Smooth muscle cell (in vitro differentiated cells): ENCODE measurements at regions not wholly inside any gene's neighbourhood (a gene's known extent, or its start where the extent isn't known, plus 50 kb on each side); places are given as distances from the start of the nearest gene placed in this dataset.

Experiments used
- DNase-seq: peaks from one replicate; lab custom pipeline; 2025; ENCODE audit not compliant: unreplicated experiment; lab: John Stamatoyannopoulos, UW
- H2AFZ ChIP-seq: fragments of 200-600 bp; sonication (generic); 2 replicates; pipeline ENCODE4 v1.6.0; 2016; ENCODE audit warnings: antibody characterized with exemption, low read depth, mild to moderate bottlenecking
- H3F3A ChIP-seq: fragments of 200-600 bp; sonication (generic); 2 replicates; pipeline ENCODE4 v1.6.0; 2017; ENCODE audit warnings: antibody characterized with exemption, low read depth
- H3K27ac ChIP-seq: fragments of 200-600 bp; sonication (generic); 2 replicates; pipeline ENCODE4 v1.5.1; 2016; ENCODE audit warnings: low read depth, mild to moderate bottlenecking
- H3K27me3 ChIP-seq: fragments of 200-600 bp; sonication (generic); 2 replicates; pipeline ENCODE4 v1.6.1; 2016; ENCODE audit warnings: low read depth, mild to moderate bottlenecking
- H3K36me3 ChIP-seq: fragments of 200-600 bp; sonication (generic); 2 replicates; pipeline ENCODE4 v1.5.1; 2016; ENCODE audit warnings: low read depth
- H3K4me1 ChIP-seq: fragments of 200-600 bp; sonication (generic); 2 replicates; pipeline ENCODE4 v1.5.1; 2016; ENCODE audit warnings: low read depth
- H3K4me2 ChIP-seq: fragments of 200-600 bp; sonication (generic); 2 replicates; pipeline ENCODE4 v1.6.0; 2016; ENCODE audit warnings: mild to moderate bottlenecking
- H3K4me3 ChIP-seq: fragments of 200-600 bp; sonication (generic); 2 replicates; pipeline ENCODE4 v1.5.1; 2016; ENCODE audit warnings: mild to moderate bottlenecking
- H3K79me2 ChIP-seq: fragments of 200-600 bp; sonication (generic); 2 replicates; pipeline ENCODE4 v1.6.0; 2016; ENCODE audit warnings: low read depth, mild to moderate bottlenecking
- H3K9ac ChIP-seq: fragments of 200-600 bp; sonication (generic); 2 replicates; pipeline ENCODE4 v1.6.0; 2016; ENCODE audit warnings: low read depth
- H3K9me3 ChIP-seq: fragments of 200-600 bp; sonication (generic); replicated peaks from 2 replicates; pipeline ENCODE4 v1.5.1; 2016; ENCODE audit warnings: low read depth
- H4K20me1 ChIP-seq: fragments of 200-600 bp; sonication (generic); 2 replicates; pipeline ENCODE4 v1.6.0; 2016; ENCODE audit warnings: low read depth
- CTCF ChIP-seq: fragments of 200-600 bp; sonication (generic); IDR thresholded peaks from 2 replicates; pipeline ENCODE4 v1.5.1; 2017; ENCODE audit warnings: borderline replicate concordance, mild to moderate bottlenecking, antibody characterized with exemption; ENCODE audit not compliant: insufficient read depth, poor library complexity, severe bottlenecking
- WGBS: methylation state at CpG from one replicate; pipeline ENCODE4 v1.1.7; 2016; ENCODE audit warnings: low lambda C conversion rate; 5-methylcytosine and 5-hydroxymethylcytosine counted together

- Histone ChIP-seq H3K27me3 (no peaks in the 10 kb centered on the region), H4K20me1 (no peaks in the 10 kb centered on the region), H3K4me3 (no peak overlapping the region), H3K79me2 (no peaks in the 10 kb centered on the region), H3K4me1 (no peaks in the 10 kb centered on the region), H2AFZ (no peak overlapping the region), H3K27ac (no peak overlapping the region), H3K4me2 (no peak overlapping the region), H3K36me3 (no peaks in the 10 kb centered on the region), H3K9me3 (no peaks in the 10 kb centered on the region), H3K9ac (no peak overlapping the region), H3F3A (no peaks in the 10 kb centered on the region)
- TF ChIP-seq CTCF, result no peak
- no peak for DNase-seq
- whole genome bisulfite sequencing, result 88% methylated on average over 1 of the region's 1 CpG
Measured at GRCh38 chr12:81988362-81988761, 229.2 kb upstream of the PPFIA2 start.

- H3K4me2 ChIP-seq, result no peak overlapping the region
- no peaks in the 10 kb centered on the region for H3K36me3 ChIP-seq
- H3K4me3 ChIP-seq, result no peak overlapping the region
- H4K20me1 ChIP-seq, result no peaks in the 10 kb centered on the region
- no peak for DNase-seq
- WGBS, result 80% methylated on average over 2 of the region's 2 CpGs
- H3K9ac ChIP-seq, result no peak overlapping the region
- H3K9me3 ChIP-seq, result no peaks in the 10 kb centered on the region
- H3K79me2 ChIP-seq, result no peaks in the 10 kb centered on the region
- TF ChIP-seq CTCF, result no peak
- no peak overlapping the region for H2AFZ ChIP-seq
- H3K27me3 ChIP-seq, result no peaks in the 10 kb centered on the region
- no peaks in the 10 kb centered on the region for H3F3A ChIP-seq
- no peaks in the 10 kb centered on the region for H3K4me1 ChIP-seq
- H3K27ac ChIP-seq, result no peak overlapping the region
Measured at GRCh38 chr12:81987371-81987770, 228.2 kb upstream of the PPFIA2 start.

- Histone ChIP-seq H2AFZ (no peak overlapping the region), H3K79me2 (no peaks in the 10 kb centered on the region), H4K20me1 (no peaks in the 10 kb centered on the region), H3K4me1 (no peaks in the 10 kb centered on the region), H3K36me3 (no peaks in the 10 kb centered on the region), H3K9me3 (no peaks in the 10 kb centered on the region), H3K4me3 (no peak overlapping the region), H3F3A (no peaks in the 10 kb centered on the region), H3K9ac (no peak overlapping the region), H3K27me3 (no peaks in the 10 kb centered on the region), H3K27ac (no peak overlapping the region), H3K4me2 (no peak overlapping the region)
- 86% methylated on average over 2 of the region's 2 CpGs for WGBS
- no peak for DNase-seq
- no peak for TF ChIP-seq CTCF
Measured at GRCh38 chr12:81976661-81977060, 217.5 kb upstream of the PPFIA2 start.

- no peak for DNase-seq
- Histone ChIP-seq H3K9ac (no peak overlapping the region), H3K4me3 (no peak overlapping the region), H4K20me1 (no peaks in the 10 kb centered on the region), H3K27ac (no peak overlapping the region), H3F3A (no peaks in the 10 kb centered on the region), H3K4me1 (no peaks in the 10 kb centered on the region), H3K9me3 (no peaks in the 10 kb centered on the region), H3K36me3 (no peaks in the 10 kb centered on the region), H3K79me2 (no peaks in the 10 kb centered on the region), H2AFZ (no peak overlapping the region), H3K27me3 (no peaks in the 10 kb centered on the region), H3K4me2 (no peak overlapping the region)
- no peak for TF ChIP-seq CTCF
Measured at GRCh38 chr12:81974762-81975161, 215.6 kb upstream of the PPFIA2 start.
